K562 (cell line): ENCODE measurements at regions not wholly inside any gene's neighbourhood (a gene's known extent, or its start where the extent isn't known, plus 50 kb on each side); places are given as distances from the start of the nearest gene placed in this dataset.

ENCODE experiments used
- ATAC-seq: fragments of 200-7000 bp; cut with Tn5 transposase; 3 replicates; pipeline ENCODE4 v1.9.1; 2020; ENCODE audit warnings: moderate library complexity
- BruUV-seq: library from RNA; stranded (reverse); fragments of 400-500 nt; replicated peaks from 2 replicates; lab custom pipeline; 2021; lab: Mats Ljungman, UMichigan
- CTCF ChIA-PET: fragments of 300-600 bp; formaldehyde crosslinking; extraction: SDS; loops from one replicate; lab custom pipeline; 2021; ENCODE audit warnings: low intra/inter-chr PET ratio; lab: Yijun Ruan, JAX
- POLR2A ChIA-PET: fragments of 300-600, 350-650 bp; sonication (Branson Sonifier 250); formaldehyde crosslinking; extraction: SDS; loops from one replicate; lab custom pipeline; 2021; ENCODE audit warnings: antibody characterized with exemption, inconsistent platforms; lab: Yijun Ruan, JAX
- DNase-seq, 4 experiments: peaks; one replicate each; pipeline versions ENCODE4 v3.0.0 to v3.0.0-alpha.2; 2011 to 2018; ENCODE audit warnings: low spot score in 3 of 4, mixed read lengths in 3 of 4; ENCODE audit errors: extremely low read depth in 1 of 4
- FAIRE-seq: peaks from 2 replicates; lab custom pipeline; 2011; peaks lifted over from hg19 to GRCh38; lab: Jason Lieb, UNC
- H2AFZ ChIP-seq: 2 replicates; pipeline ENCODE4 v1.6.0; 2011; ENCODE audit warnings: low read depth, low read length, control low read depth, inconsistent platforms
- H3K27ac ChIP-seq: fragments of 200-600 bp; 3 replicates; pipeline ENCODE4 v1.8.0; 2011; ENCODE audit warnings: low read depth, mild to moderate bottlenecking, control low read depth, inconsistent platforms, low read length, moderate library complexity, mixed read lengths; ENCODE audit errors: extremely low read depth
- H3K27me3 ChIP-seq, 2 experiments: fragments of 300-600 bp in 1 of 2; 2 replicates in 1 of 2; 3 replicates in 1 of 2; pipeline versions ENCODE4 v1.6.0 to v1.8.0; 2011; ENCODE audit warnings: inconsistent platforms in 2 of 2, low read length in 2 of 2, mild to moderate bottlenecking in 1 of 2, mixed read lengths in 1 of 2, moderate library complexity in 1 of 2; ENCODE audit not compliant: control insufficient read depth in 2 of 2, insufficient read depth in 2 of 2
- H3K36me3 ChIP-seq: fragments of 300-600 bp; 3 replicates; pipeline ENCODE4 v1.8.0; 2011; ENCODE audit warnings: mild to moderate bottlenecking, low read length, inconsistent platforms; ENCODE audit not compliant: control insufficient read depth, insufficient read depth
- H3K4me1 ChIP-seq, 2 experiments: fragments of 200-600 bp in 1 of 2; replicated peaks in 1 of 2; 2 replicates in 1 of 2; 3 replicates in 1 of 2; pipeline versions ENCODE4 v1.5.1 to v1.8.0; 2011; ENCODE audit warnings: inconsistent platforms in 2 of 2, low read length in 2 of 2, mild to moderate bottlenecking in 1 of 2, mixed read lengths in 1 of 2, moderate library complexity in 1 of 2; ENCODE audit not compliant: control insufficient read depth in 2 of 2, insufficient read depth in 2 of 2
- H3K4me2 ChIP-seq: 2 replicates; pipeline ENCODE4 v1.6.1; 2011; ENCODE audit warnings: low read length, control low read depth, inconsistent platforms, mixed read lengths; ENCODE audit not compliant: insufficient read depth
- H3K4me3 ChIP-seq: fragments of 200-600 bp; sonication (generic), shearing (Covaris generic); 2 replicates; pipeline ENCODE4 v1.5.1; 2016; ENCODE audit warnings: control low read depth, inconsistent platforms
- H3K79me2 ChIP-seq: fragments of 200-600 bp; 3 replicates; pipeline ENCODE4 v1.8.0; 2011; ENCODE audit warnings: low read length, inconsistent platforms; ENCODE audit not compliant: control insufficient read depth, insufficient read depth
- H3K9ac ChIP-seq, 2 experiments: 2 replicates each; pipeline versions ENCODE4 v1.6.0 to v1.6.1; 2011; ENCODE audit warnings: low read depth in 2 of 2, low read length in 2 of 2, control low read depth in 1 of 2, inconsistent platforms in 1 of 2, mild to moderate bottlenecking in 1 of 2, mixed read lengths in 1 of 2; ENCODE audit not compliant: insufficient read depth in 1 of 2
- H3K9me1 ChIP-seq: one replicate; pipeline ENCODE4 v1.6.0; 2011; ENCODE audit warnings: inconsistent platforms, mild to moderate bottlenecking, low read length, moderate library complexity; ENCODE audit not compliant: control insufficient read depth, insufficient read depth
- H3K9me3 ChIP-seq: replicated peaks from 2 replicates; pipeline ENCODE4 v1.5.1; 2011; ENCODE audit warnings: low read depth, low read length, inconsistent platforms; ENCODE audit not compliant: control insufficient read depth, insufficient read depth
- H4K20me1 ChIP-seq: replicated peaks from 2 replicates; pipeline ENCODE4 v1.6.1; 2011; ENCODE audit warnings: low read length, inconsistent platforms, mixed read lengths; ENCODE audit not compliant: control insufficient read depth, insufficient read depth
- CHCHD3 ChIP-seq: fragments of 250-450 bp; sonication (Bioruptor Pico); IDR thresholded peaks from 2 replicates; pipeline ENCODE4 v2.1.2; 2022; ENCODE audit warnings: mild to moderate bottlenecking
- GTF2A2 ChIP-seq: IDR thresholded peaks from 2 replicates; pipeline ENCODE4 v1.6.1; 2016; ENCODE audit warnings: mild to moderate bottlenecking, missing genetic modification characterization, missing compliant biosample characterization
- IRF2 ChIP-seq: sonication (generic); formaldehyde crosslinking; IDR thresholded peaks from 2 replicates; pipeline ENCODE4 v1.8.1; 2022; ENCODE audit warnings: mild to moderate bottlenecking, missing genetic modification reagents
- KDM5B ChIP-seq: fragments of 200-600 bp; sonication (generic); IDR thresholded peaks from 2 replicates; pipeline ENCODE4 v1.6.1; 2012; ENCODE audit warnings: low read depth, mild to moderate bottlenecking, moderate library complexity, low read length, control low read depth, inconsistent platforms; ENCODE audit not compliant: insufficient replicate concordance
- RBM15 ChIP-seq: fragments of 200-400 bp; formaldehyde crosslinking; IDR thresholded peaks from 2 replicates; pipeline ENCODE4 v1.6.1; 2018; ENCODE audit warnings: mild to moderate bottlenecking, low read length, moderate library complexity; ENCODE audit not compliant: insufficient read depth
- TEAD4 ChIP-seq, 2 experiments: sonication (generic) in 1 of 2; formaldehyde crosslinking in 1 of 2; IDR thresholded peaks; 2 replicates each; pipeline versions ENCODE4 v1.6.1 to v1.8.0; 2012 to 2022; ENCODE audit warnings: borderline replicate concordance in 1 of 2, inconsistent platforms in 1 of 2, low read length in 1 of 2, mild to moderate bottlenecking in 1 of 2, missing genetic modification reagents in 1 of 2
- ZNF586 ChIP-seq: fragments of 450-650 bp; formaldehyde crosslinking; conservative IDR thresholded peaks from 2 replicates; pipeline ENCODE4 v1.4.0; 2020; ENCODE audit warnings: mild to moderate bottlenecking, moderate library complexity
- ZNF717 ChIP-seq: fragments of 250-450 bp; sonication (Bioruptor Pico); IDR thresholded peaks from 2 replicates; pipeline ENCODE4 v1.5.0; 2021
- WGBS: fragments of 100-300 bp; shearing (Covaris generic); methylation state at CpG from one replicate; pipeline ENCODE4 v1.1.6; 2016; ENCODE audit warnings: low coverage, mixed read lengths; ENCODE audit not compliant: insufficient coverage; ENCODE audit errors: missing lambda C conversion rate; 5-methylcytosine and 5-hydroxymethylcytosine counted together
- in situ Hi-C: fragments of 300-500 bp; cut with MboI; formaldehyde crosslinking; loops from 4 replicates; pipeline ENCODE4 v1.15.0; 2018; ENCODE audit warnings: inconsistent platforms, mixed read lengths
- intact Hi-C: fragments of 100-400 bp; cut with micrococcal nuclease; formaldehyde crosslinking; loops from 2 replicates; pipeline ENCODE4 v1.14.2; 2022
- TF ChIP-seq, protein P1 (sequence below): fragments of 250-450 bp; sonication (Bioruptor Pico); IDR thresholded peaks from 2 replicates; pipeline ENCODE4 v1.5.0; 2021; ENCODE audit warnings: mild to moderate bottlenecking, borderline replicate concordance
- TF ChIP-seq, protein P2 (sequence below): fragments of 250-450 bp; sonication (Bioruptor Pico); IDR thresholded peaks from 2 replicates; pipeline ENCODE4 v1.8.0; 2021; ENCODE audit warnings: moderate library complexity, mild to moderate bottlenecking, inconsistent platforms
- TF ChIP-seq, protein P3 (sequence below): fragments of 250-450 bp; sonication (Bioruptor Pico); IDR thresholded peaks from 2 replicates; pipeline ENCODE4 v1.5.0; 2021; ENCODE audit warnings: mild to moderate bottlenecking, moderate library complexity

- no peak for ATAC-seq
- Histone ChIP-seq H2AFZ (no peak overlapping the region), H3K9ac (no peak overlapping the region), H4K20me1 (no peaks in the 10 kb centered on the region), H3K4me3 (no peak overlapping the region), H3K27ac (no peak overlapping the region), H3K27me3 (no peaks in the 10 kb centered on the region), H3K36me3 (no peaks in the 10 kb centered on the region), H3K9me3 (no peaks in the 10 kb centered on the region), H3K9me1 (no peaks in the 10 kb centered on the region), H3K4me1 (no peaks in the 10 kb centered on the region), H3K4me2 (no peak overlapping the region), H3K79me2 (no peaks in the 10 kb centered on the region)
- no peak for DNase-seq
- ChIA-PET CTCF (no interaction called here), POLR2A (interaction anchor here (0.6 kb wide), 1 partner anchor 740 kb away, joined by 3 read pairs; no protein-coding TSS in a partner anchor)
- in situ Hi-C loops (no loop called here), intact Hi-C loops (no loop called here)
- no peak for FAIRE-seq
- BruUV-seq: no TSS peak
- under 1% methylated on average over 6 of the region's 6 CpGs for WGBS
- TF ChIP-seq, protein P1, sequence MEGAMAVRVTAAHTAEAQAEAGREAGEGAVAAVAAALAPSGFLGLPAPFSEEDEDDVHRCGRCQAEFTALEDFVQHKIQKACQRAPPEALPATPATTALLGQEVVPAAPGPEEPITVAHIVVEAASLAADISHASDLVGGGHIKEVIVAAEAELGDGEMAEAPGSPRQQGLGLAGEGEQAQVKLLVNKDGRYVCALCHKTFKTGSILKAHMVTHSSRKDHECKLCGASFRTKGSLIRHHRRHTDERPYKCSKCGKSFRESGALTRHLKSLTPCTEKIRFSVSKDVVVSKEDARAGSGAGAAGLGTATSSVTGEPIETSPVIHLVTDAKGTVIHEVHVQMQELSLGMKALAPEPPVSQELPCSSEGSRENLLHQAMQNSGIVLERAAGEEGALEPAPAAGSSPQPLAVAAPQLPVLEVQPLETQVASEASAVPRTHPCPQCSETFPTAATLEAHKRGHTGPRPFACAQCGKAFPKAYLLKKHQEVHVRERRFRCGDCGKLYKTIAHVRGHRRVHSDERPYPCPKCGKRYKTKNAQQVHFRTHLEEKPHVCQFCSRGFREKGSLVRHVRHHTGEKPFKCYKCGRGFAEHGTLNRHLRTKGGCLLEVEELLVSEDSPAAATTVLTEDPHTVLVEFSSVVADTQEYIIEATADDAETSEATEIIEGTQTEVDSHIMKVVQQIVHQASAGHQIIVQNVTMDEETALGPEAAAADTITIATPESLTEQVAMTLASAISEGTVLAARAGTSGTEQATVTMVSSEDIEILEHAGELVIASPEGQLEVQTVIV (CRISPR knock-in tag): no peak
- TF ChIP-seq, protein P2, sequence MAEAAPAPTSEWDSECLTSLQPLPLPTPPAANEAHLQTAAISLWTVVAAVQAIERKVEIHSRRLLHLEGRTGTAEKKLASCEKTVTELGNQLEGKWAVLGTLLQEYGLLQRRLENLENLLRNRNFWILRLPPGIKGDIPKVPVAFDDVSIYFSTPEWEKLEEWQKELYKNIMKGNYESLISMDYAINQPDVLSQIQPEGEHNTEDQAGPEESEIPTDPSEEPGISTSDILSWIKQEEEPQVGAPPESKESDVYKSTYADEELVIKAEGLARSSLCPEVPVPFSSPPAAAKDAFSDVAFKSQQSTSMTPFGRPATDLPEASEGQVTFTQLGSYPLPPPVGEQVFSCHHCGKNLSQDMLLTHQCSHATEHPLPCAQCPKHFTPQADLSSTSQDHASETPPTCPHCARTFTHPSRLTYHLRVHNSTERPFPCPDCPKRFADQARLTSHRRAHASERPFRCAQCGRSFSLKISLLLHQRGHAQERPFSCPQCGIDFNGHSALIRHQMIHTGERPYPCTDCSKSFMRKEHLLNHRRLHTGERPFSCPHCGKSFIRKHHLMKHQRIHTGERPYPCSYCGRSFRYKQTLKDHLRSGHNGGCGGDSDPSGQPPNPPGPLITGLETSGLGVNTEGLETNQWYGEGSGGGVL (CRISPR knock-in tag): no peak
- TF ChIP-seq KDM5B (no peak), RBM15 (no peak), GTF2A2 (tag) (no peak), ZNF586 (CRISPR knock-in tag) (no peak), ZNF717 (no peak), TEAD4 (IDR thresholded peaks at IDR 0.05; ENCODE audit: low read length) (no peak), TEAD4 (CRISPR knock-in tag; IDR thresholded peaks at IDR 0.05; ENCODE audit: borderline replicate concordance) (no peak), IRF2 (CRISPR knock-in tag) (no peak), CHCHD3 (CRISPR knock-in tag) (no peak)
- TF ChIP-seq, protein P3, sequence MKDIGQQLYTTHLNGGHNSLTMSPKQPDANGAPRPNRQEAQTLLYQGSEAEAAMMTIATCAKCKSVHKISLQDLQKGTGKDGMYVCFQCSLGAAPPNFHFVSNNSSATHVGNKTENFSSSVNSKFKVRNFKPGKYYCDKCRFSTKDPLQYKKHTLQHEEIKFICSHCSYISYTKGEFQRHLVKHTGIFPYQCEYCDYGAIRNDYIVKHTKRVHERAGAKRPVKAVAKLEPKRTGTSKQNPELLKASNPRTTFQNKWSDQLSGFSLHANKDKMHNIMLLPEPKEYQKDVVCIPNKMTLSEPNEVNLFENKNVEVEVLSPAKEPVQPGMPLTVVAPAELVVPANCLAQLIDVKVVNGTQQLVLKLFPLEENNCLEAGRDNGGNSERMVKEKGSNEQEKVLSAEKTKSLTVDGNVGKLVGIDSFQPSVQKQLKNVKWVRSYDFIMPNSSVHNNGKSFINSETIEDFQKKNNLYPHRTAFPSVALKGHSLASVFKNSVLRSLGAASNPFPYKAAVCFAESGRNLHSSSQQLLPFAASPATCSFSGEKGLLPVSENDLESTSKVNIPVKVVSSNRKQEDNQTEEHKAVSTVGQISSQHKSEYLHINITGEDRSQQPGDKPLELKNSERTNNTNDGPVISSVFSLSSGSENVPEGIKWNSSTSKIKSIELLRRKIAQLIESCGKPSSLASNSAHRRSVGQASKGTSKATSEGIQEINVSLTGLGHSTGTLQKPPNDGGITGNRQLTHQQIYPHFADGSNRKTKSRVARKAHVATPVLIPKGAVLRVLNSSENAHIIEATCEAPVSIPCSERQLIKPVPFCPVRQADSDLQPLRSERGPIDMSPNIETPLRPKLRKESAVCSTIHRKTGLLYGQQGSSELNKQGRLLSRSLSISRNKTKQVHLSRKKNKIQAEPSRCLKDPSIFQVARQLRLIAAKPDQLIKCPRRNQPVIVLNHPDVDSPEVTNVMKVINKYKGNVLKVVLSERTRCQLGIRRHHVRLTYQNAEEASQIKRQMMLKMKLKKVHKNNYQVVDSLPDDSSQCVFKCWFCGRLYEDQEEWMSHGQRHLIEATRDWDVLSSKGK (CRISPR knock-in tag): no peak
Measured at GRCh38 chr2:75810611-75811330, 100.1 kb upstream of the GCFC2 start.
